IgD-negative memory B cell (primary cell): ENCODE measurements at regions not wholly inside any gene's neighbourhood (a gene's known extent, or its start where the extent isn't known, plus 50 kb on each side); places are given as distances from the start of the nearest gene placed in this dataset.

Source experiments
- H3K27ac Mint-ChIP-seq, 3 donors: one replicate each; pipeline ENCODE4 v1.8.0; 2020 to 2022; ENCODE audit warnings: mild to moderate bottlenecking in 3 of 3, mixed read lengths in 3 of 3, moderate library complexity in 1 of 3
- H3K27me3 Mint-ChIP-seq: one replicate; pipeline ENCODE4 v1.8.0; 2021; ENCODE audit warnings: mixed read lengths
- H3K36me3 Mint-ChIP-seq: one replicate; pipeline ENCODE4 v1.8.0; 2020; ENCODE audit warnings: mild to moderate bottlenecking, mixed read lengths
- H3K4me1 Mint-ChIP-seq, 3 donors: one replicate each; pipeline ENCODE4 v1.8.0; 2020 to 2022; ENCODE audit warnings: mixed read lengths in 3 of 3, mild to moderate bottlenecking in 1 of 3
- H3K4me3 Mint-ChIP-seq, 4 donors: one replicate each; pipeline ENCODE4 v1.8.0; 2020 to 2022; ENCODE audit warnings: mild to moderate bottlenecking in 4 of 4, mixed read lengths in 4 of 4, moderate library complexity in 3 of 4
- H3K9me3 Mint-ChIP-seq, 3 donors: one replicate each; pipeline ENCODE4 v1.8.0; 2020 to 2021; ENCODE audit warnings: mixed read lengths in 3 of 3, mild to moderate bottlenecking in 1 of 3

- H3K36me3 Mint-ChIP-seq: no peaks in the 10 kb centered on the region
- no peak overlapping the region for H3K27ac Mint-ChIP-seq
- H3K4me3 Mint-ChIP-seq: no peak overlapping the region
- H3K27me3 Mint-ChIP-seq: no peaks in the 10 kb centered on the region
- H3K4me1 Mint-ChIP-seq: no peaks in the 10 kb centered on the region
- H3K9me3 Mint-ChIP-seq: peaks cover 6 to 14% (median 8%) of the 10 kb centered on the region in 3 donors
Observed at GRCh38 chr2:193549661-193550060, 1354.9 kb upstream of the TMEFF2 start.

- no peak overlapping the region for H3K27ac Mint-ChIP-seq
- no peaks in the 10 kb centered on the region for H3K27me3 Mint-ChIP-seq
- no peaks in the 10 kb centered on the region for H3K36me3 Mint-ChIP-seq
- H3K9me3 Mint-ChIP-seq: peaks cover 7 to 9% (median 7%) of the 10 kb centered on the region in 3 donors
- no peaks in the 10 kb centered on the region for H3K4me1 Mint-ChIP-seq
- no peak overlapping the region for H3K4me3 Mint-ChIP-seq
Observed at GRCh38 chr2:193542762-193543161, 1348.0 kb upstream of the TMEFF2 start.

- Mint-ChIP-seq H3K36me3 (no peaks in the 10 kb centered on the region), H3K9me3 (peaks cover 0 to 3% (median 2%) of the 10 kb centered on the region in 3 donors), H3K27me3 (no peaks in the 10 kb centered on the region), H3K4me3 (no peak overlapping the region), H3K4me1 (no peaks in the 10 kb centered on the region), H3K27ac (no peak overlapping the region)
Observed at GRCh38 chr2:193539188-193539587, 1344.5 kb upstream of the TMEFF2 start.

GRCh38 chr2:193538061-193538460 is 1343.3 kb upstream of the TMEFF2 start:
- H3K36me3 Mint-ChIP-seq: no peaks in the 10 kb centered on the region

GRCh38 chr2:193537531-193537930 is 1342.8 kb upstream of the TMEFF2 start:
- Mint-ChIP-seq H3K27ac (no peak overlapping the region), H3K27me3 (no peaks in the 10 kb centered on the region), H3K4me3 (no peak overlapping the region), H3K36me3 (no peaks in the 10 kb centered on the region), H3K9me3 (peaks cover 0 to 1% (median 0%) of the 10 kb centered on the region in 3 donors), H3K4me1 (no peaks in the 10 kb centered on the region)

More at GRCh38 chr2:193538061-193538460, 1343.3 kb upstream of the TMEFF2 start:
- Mint-ChIP-seq H3K4me3 (no peak overlapping the region), H3K27me3 (no peaks in the 10 kb centered on the region), H3K27ac (no peak overlapping the region), H3K9me3 (peaks cover 0 to 1% (median 0%) of the 10 kb centered on the region in 3 donors), H3K4me1 (no peaks in the 10 kb centered on the region)

GRCh38 chr2:193528458-193528857 is 1333.7 kb upstream of the TMEFF2 start:
- Mint-ChIP-seq H3K4me3 (no peak overlapping the region), H3K36me3 (no peaks in the 10 kb centered on the region), H3K27ac (no peak overlapping the region), H3K27me3 (peaks cover 1% of the 10 kb centered on the region), H3K4me1 (no peaks in the 10 kb centered on the region), H3K9me3 (peaks cover 0 to 2% (median 0%) of the 10 kb centered on the region in 3 donors)

- Mint-ChIP-seq H3K27me3 (peaks cover 1% of the 10 kb centered on the region), H3K4me3 (no peak overlapping the region), H3K36me3 (no peaks in the 10 kb centered on the region), H3K27ac (no peak overlapping the region), H3K4me1 (no peaks in the 10 kb centered on the region), H3K9me3 (peaks cover 0 to 2% (median 0%) of the 10 kb centered on the region in 3 donors)
Observed at GRCh38 chr2:193527146-193527545, 1332.4 kb upstream of the TMEFF2 start.

- no peaks in the 10 kb centered on the region for H3K4me1 Mint-ChIP-seq
- no peaks in the 10 kb centered on the region for H3K36me3 Mint-ChIP-seq
- no peaks in the 10 kb centered on the region for H3K9me3 Mint-ChIP-seq
- no peak overlapping the region for H3K4me3 Mint-ChIP-seq
- H3K27me3 Mint-ChIP-seq: peaks cover 1% of the 10 kb centered on the region
- no peak overlapping the region for H3K27ac Mint-ChIP-seq
Observed at GRCh38 chr2:193523662-193524061, 1328.9 kb upstream of the TMEFF2 start.

GRCh38 chr2:193521523-193521922 is 1326.8 kb upstream of the TMEFF2 start:
- Mint-ChIP-seq H3K27ac (no peak overlapping the region), H3K27me3 (no peaks in the 10 kb centered on the region), H3K9me3 (peaks cover 0 to 7% (median 7%) of the 10 kb centered on the region in 3 donors), H3K36me3 (no peaks in the 10 kb centered on the region), H3K4me3 (no peak overlapping the region), H3K4me1 (peaks cover 0 to 3% (median 0%) of the 10 kb centered on the region in 3 donors)

GRCh38 chr2:193520709-193521458 is 1326.2 kb upstream of the TMEFF2 start:
- Mint-ChIP-seq H3K27ac (no peak overlapping the region), H3K4me1 (peaks cover 0 to 3% (median 0%) of the 10 kb centered on the region in 3 donors), H3K4me3 (no peak overlapping the region), H3K27me3 (no peaks in the 10 kb centered on the region), H3K36me3 (no peaks in the 10 kb centered on the region), H3K9me3 (peaks cover 0 to 7% (median 7%) of the 10 kb centered on the region in 3 donors)

GRCh38 chr2:193518041-193518817 is 1323.5 kb upstream of the TMEFF2 start:
- Mint-ChIP-seq H3K9me3 (peaks cover 0 to 10% (median 8%) of the 10 kb centered on the region in 3 donors), H3K4me3 (no peak overlapping the region), H3K27me3 (no peaks in the 10 kb centered on the region), H3K4me1 (peaks cover 0 to 3% (median 0%) of the 10 kb centered on the region in 3 donors), H3K27ac (no peak overlapping the region), H3K36me3 (no peaks in the 10 kb centered on the region)

GRCh38 chr2:193517615-193518014 is 1322.9 kb upstream of the TMEFF2 start:
- Mint-ChIP-seq H3K27me3 (no peaks in the 10 kb centered on the region), H3K9me3 (peaks cover 0 to 10% (median 8%) of the 10 kb centered on the region in 3 donors), H3K36me3 (no peaks in the 10 kb centered on the region), H3K4me3 (no peak overlapping the region), H3K4me1 (peaks cover 0 to 3% (median 0%) of the 10 kb centered on the region in 3 donors), H3K27ac (no peak overlapping the region)

- Mint-ChIP-seq H3K9me3 (no peaks in the 10 kb centered on the region), H3K36me3 (peaks cover 2% of the 10 kb centered on the region), H3K4me1 (no peaks in the 10 kb centered on the region), H3K27me3 (no peaks in the 10 kb centered on the region), H3K4me3 (peak overlapping the region in 1 of 4 donors; percentile 42), H3K27ac (no peak overlapping the region)
Observed at GRCh38 chr2:193506035-193506434, 1311.3 kb upstream of the TMEFF2 start.

- Mint-ChIP-seq H3K9me3 (peaks cover 0 to under 1% (median 0%) of the 10 kb centered on the region in 3 donors), H3K36me3 (peaks cover 2% of the 10 kb centered on the region), H3K4me1 (no peaks in the 10 kb centered on the region), H3K27me3 (no peaks in the 10 kb centered on the region), H3K27ac (no peak overlapping the region), H3K4me3 (peak overlapping the region in 1 of 4 donors; percentile 32)
Observed at GRCh38 chr2:193505620-193506019, 1310.9 kb upstream of the TMEFF2 start.

- no peaks in the 10 kb centered on the region for H3K27me3 Mint-ChIP-seq
- H3K9me3 Mint-ChIP-seq: peaks cover 0 to 3% (median 0%) of the 10 kb centered on the region in 3 donors
- no peaks in the 10 kb centered on the region for H3K4me1 Mint-ChIP-seq
- H3K4me3 Mint-ChIP-seq: no peak overlapping the region
- H3K27ac Mint-ChIP-seq: no peak overlapping the region
- H3K36me3 Mint-ChIP-seq: peaks cover 2% of the 10 kb centered on the region
Observed at GRCh38 chr2:193502363-193503035, 1307.8 kb upstream of the TMEFF2 start.
